ENCODE measurements at regions not wholly inside any gene's neighbourhood (a gene's known extent, or its start where the extent isn't known, plus 50 kb on each side); places are given as distances from the start of the nearest gene placed in this dataset.

GRCh38 chr3:147662705-147663104 lies 253.5 kb downstream of the ZIC1 start:
- TF ChIP-seq SREBF2 (IDR thresholded peaks at IDR 0.05), result no peak
- TF ChIP-seq MAX (IDR thresholded peaks at IDR 0.05), result no peak
- TF ChIP-seq CBX8 (IDR thresholded peaks at IDR 0.05), result no peak
- TF ChIP-seq FOSB (CRISPR knock-in tag; IDR thresholded peaks at IDR 0.05), result no peak
- no peak for TF ChIP-seq BCL3 (IDR thresholded peaks at IDR 0.05)
- TF ChIP-seq USF2 (IDR thresholded peaks at IDR 0.05), result no peak
- TF ChIP-seq REST (IDR thresholded peaks at IDR 0.05), result no peak
- TF ChIP-seq EHMT2 (IDR thresholded peaks at IDR 0.05; ENCODE audit: low read depth), result no peak
- TF ChIP-seq CTCF (IDR thresholded peaks at IDR 0.05), result no peak
- no peak for TF ChIP-seq FOSL2 (IDR thresholded peaks at IDR 0.05)
- TF ChIP-seq FOSL2 (CRISPR knock-in tag; IDR thresholded peaks at IDR 0.05), result no peak
- no peak for TF ChIP-seq SMC3 (IDR thresholded peaks at IDR 0.05)
- TF ChIP-seq HOXB13 (CRISPR knock-in tag; IDR thresholded peaks at IDR 0.05; ENCODE audit: low read depth), result no peak
- no peak for TF ChIP-seq KDM5A (IDR thresholded peaks at IDR 0.05)
- no peak for TF ChIP-seq ATOH8 (CRISPR knock-in tag; IDR thresholded peaks at IDR 0.05; ENCODE audit: low read depth)
- TF ChIP-seq PHF8 (IDR thresholded peaks at IDR 0.05; ENCODE audit: borderline replicate concordance, low read depth), result no peak
- ChIA-PET CTCF (no interaction called here), POLR2A (no interaction called here)
- Histone ChIP-seq H3K4me2 (no peak overlapping the region), H3K4me3 (no peak overlapping the region), H3K4me1 (no peaks in the 10 kb centered on the region), H3K9me3 (no peaks in the 10 kb centered on the region), H3K27ac (no peak overlapping the region)
- 19% methylated on average over 1 of the region's 1 CpG for WGBS (ENCODE audit: missing lambda C conversion rate)
- DNase-seq (ENCODE audit: low read depth in 1 of 2, low spot score in 1 of 2) (no peak), ATAC-seq (no peak), FAIRE-seq (no peak)

- Histone ChIP-seq H3K4me3 (no peak overlapping the region), H3K4me1 (no peaks in the 10 kb centered on the region), H3K27ac (no peak overlapping the region), H3K9me3 (no peaks in the 10 kb centered on the region), H3K4me2 (no peak overlapping the region)
- FAIRE-seq (no peak), DNase-seq (ENCODE audit: low read depth in 1 of 2, low spot score in 1 of 2) (no peak), ATAC-seq (no peak)
- POLR2A ChIA-PET, result no interaction called here
- CTCF ChIA-PET, result interaction anchor here (0.5 kb wide), 1 partner anchor 323 kb away, joined by 3 read pairs; no protein-coding TSS in a partner anchor
- 31% methylated on average over 2 of the region's 2 CpGs for WGBS (ENCODE audit: missing lambda C conversion rate)
- no peak for TF ChIP-seq POLR2AphosphoS2 (conservative IDR thresholded peaks at IDR 0.05; ENCODE audit: low read length)
Measured at GRCh38 chr3:147669077-147669476, 259.9 kb downstream of the ZIC1 start.
